CD8-positive, alpha-beta memory T cell (primary cell): ENCODE measurements at regions not wholly inside any gene's neighbourhood (a gene's known extent, or its start where the extent isn't known, plus 50 kb on each side); places are given as distances from the start of the nearest gene placed in this dataset.
"Not testable (repeated sequence)": the region's sequence is repeated elsewhere in the genome, so short reads cannot be mapped to it uniquely, and the experiment has no call there.

Experiments
- CTCF ChIA-PET: fragments of 350-600 bp; sonication (Branson Sonifier 250); formaldehyde crosslinking; loops from one replicate; lab custom pipeline; 2021; ENCODE audit warnings: antibody characterized with exemption; lab: Charles Lee
- POLR2A ChIA-PET: fragments of 350-600 bp; sonication (Branson Sonifier 250); formaldehyde crosslinking; loops from one replicate; lab custom pipeline; 2021; ENCODE audit warnings: antibody characterized with exemption; lab: Charles Lee
- DNase-seq, 5 donors: peaks; one replicate each; pipeline versions ENCODE4 v3.0.0 to v3.0.0-alpha.2; 2020 to 2022; ENCODE audit warnings: mixed read lengths in 1 of 5
- H3K27ac ChIP-seq: one replicate; pipeline ENCODE4 v1.7.0; 2013; ENCODE audit warnings: low read depth, mild to moderate bottlenecking, low read length, moderate library complexity
- H3K27me3 ChIP-seq: 2 replicates; pipeline ENCODE4 v1.7.0; 2013; ENCODE audit warnings: low read length, mild to moderate bottlenecking; ENCODE audit not compliant: insufficient read depth, poor library complexity, severe bottlenecking
- H3K36me3 ChIP-seq: 2 replicates; pipeline ENCODE4 v1.7.0; 2013; ENCODE audit warnings: mild to moderate bottlenecking, low read length, moderate library complexity; ENCODE audit not compliant: insufficient read depth
- H3K4me1 ChIP-seq: 2 replicates; pipeline ENCODE4 v1.7.0; 2013; ENCODE audit warnings: mild to moderate bottlenecking, low read length, moderate library complexity; ENCODE audit not compliant: insufficient read depth
- H3K4me3 ChIP-seq: 2 replicates; pipeline ENCODE4 v1.7.0; 2013; ENCODE audit warnings: mild to moderate bottlenecking, low read length
- H3K9me3 ChIP-seq: 2 replicates; pipeline ENCODE4 v1.7.0; 2013; ENCODE audit warnings: mild to moderate bottlenecking, low read length
- H3K27ac Mint-ChIP-seq, 8 donors: one replicate each; pipeline ENCODE4 v1.8.0; 2020 to 2021; ENCODE audit warnings: mixed read lengths in 8 of 8, mild to moderate bottlenecking in 6 of 8, inconsistent platforms in 3 of 8, moderate library complexity in 3 of 8
- H3K27me3 Mint-ChIP-seq, 2 donors: one replicate each; pipeline ENCODE4 v1.8.0; 2020 to 2021; ENCODE audit warnings: mixed read lengths in 2 of 2, mild to moderate bottlenecking in 1 of 2, moderate library complexity in 1 of 2
- H3K36me3 Mint-ChIP-seq, 3 donors: one replicate each; pipeline ENCODE4 v1.8.0; 2020 to 2021; ENCODE audit warnings: mixed read lengths in 3 of 3, inconsistent platforms in 1 of 3, mild to moderate bottlenecking in 1 of 3
- H3K4me1 Mint-ChIP-seq, 3 donors: one replicate each; pipeline ENCODE4 v1.8.0; 2020 to 2021; ENCODE audit warnings: mixed read lengths in 3 of 3, inconsistent platforms in 1 of 3, mild to moderate bottlenecking in 1 of 3
- H3K4me3 Mint-ChIP-seq, 7 donors: one replicate each; pipeline ENCODE4 v1.8.0; 2020 to 2021; ENCODE audit warnings: mixed read lengths in 7 of 7, mild to moderate bottlenecking in 6 of 7, moderate library complexity in 4 of 7, inconsistent platforms in 2 of 7
- H3K9me3 Mint-ChIP-seq, 5 donors: one replicate each; pipeline ENCODE4 v1.8.0; 2020 to 2022; ENCODE audit warnings: mixed read lengths in 5 of 5, mild to moderate bottlenecking in 3 of 5, moderate library complexity in 2 of 5, inconsistent platforms in 1 of 5

DNA sequence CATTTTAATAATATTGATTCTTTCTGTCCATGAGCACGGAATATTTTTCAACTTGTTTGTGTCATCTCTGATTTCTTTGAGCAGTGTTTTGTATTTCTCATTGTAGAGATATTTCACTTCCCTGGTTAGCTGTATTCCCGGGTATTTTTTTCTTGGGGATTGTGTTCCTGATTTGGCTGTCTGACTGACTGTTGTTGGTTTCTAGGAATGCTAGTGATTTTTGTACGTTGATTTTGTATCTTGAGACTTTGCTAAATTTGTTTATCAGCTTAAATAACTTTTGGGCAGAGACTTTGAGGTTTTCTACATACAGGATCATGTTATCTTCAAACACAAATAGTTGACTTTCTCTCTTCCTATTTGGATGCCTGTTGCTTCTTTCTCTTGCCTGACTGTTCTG, 418.8 kb upstream of the ALCAM start:
- Histone ChIP-seq H3K4me1 (no peaks in the 10 kb centered on the region), H3K27me3 (no peaks in the 10 kb centered on the region), H3K4me3 (no peak overlapping the region), H3K36me3 (no peaks in the 10 kb centered on the region), H3K9me3 (no peaks in the 10 kb centered on the region), H3K27ac (no peak overlapping the region)
- CTCF ChIA-PET: no interaction called here
- POLR2A ChIA-PET: no interaction called here
- Mint-ChIP-seq H3K4me1 (no peaks in the 10 kb centered on the region), H3K27me3 (peaks cover 0 to 4% of the 10 kb centered on the region in 2 donors), H3K9me3 (peaks cover 0 to 3% (median 0%) of the 10 kb centered on the region in 5 donors), H3K27ac (no peak overlapping the region), H3K36me3 (no peaks in the 10 kb centered on the region), H3K4me3 (no peak overlapping the region)
- no peak for DNase-seq

DNA sequence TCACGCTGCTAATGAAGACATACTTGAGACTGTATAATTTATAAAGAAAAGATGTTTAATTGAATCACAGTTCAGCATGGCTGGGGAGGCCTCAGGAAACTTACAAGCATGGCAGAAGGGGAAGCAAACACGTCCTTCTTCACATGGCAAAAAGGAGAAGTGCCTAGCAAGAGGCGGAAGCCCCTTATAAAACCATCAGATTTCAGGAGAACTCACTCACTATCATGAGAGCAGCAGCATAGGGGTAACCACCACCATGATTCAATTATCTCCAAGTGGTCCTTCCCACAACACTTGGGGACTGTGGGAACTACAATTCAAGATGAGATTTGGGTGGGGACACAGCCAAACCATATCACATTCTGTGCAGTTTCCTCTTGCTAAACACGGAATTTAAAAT, 416.9 kb upstream of the ALCAM start:
- H3K27ac Mint-ChIP-seq, H3K36me3 ChIP-seq, CTCF ChIA-PET, H3K4me1 ChIP-seq, H3K9me3 Mint-ChIP-seq, H3K4me3 ChIP-seq, H3K4me1 Mint-ChIP-seq, H3K27me3 ChIP-seq, POLR2A ChIA-PET, H3K36me3 Mint-ChIP-seq, H3K4me3 Mint-ChIP-seq, DNase-seq, H3K27me3 Mint-ChIP-seq, H3K9me3 ChIP-seq, H3K27ac ChIP-seq: not testable (repeated sequence)

DNA sequence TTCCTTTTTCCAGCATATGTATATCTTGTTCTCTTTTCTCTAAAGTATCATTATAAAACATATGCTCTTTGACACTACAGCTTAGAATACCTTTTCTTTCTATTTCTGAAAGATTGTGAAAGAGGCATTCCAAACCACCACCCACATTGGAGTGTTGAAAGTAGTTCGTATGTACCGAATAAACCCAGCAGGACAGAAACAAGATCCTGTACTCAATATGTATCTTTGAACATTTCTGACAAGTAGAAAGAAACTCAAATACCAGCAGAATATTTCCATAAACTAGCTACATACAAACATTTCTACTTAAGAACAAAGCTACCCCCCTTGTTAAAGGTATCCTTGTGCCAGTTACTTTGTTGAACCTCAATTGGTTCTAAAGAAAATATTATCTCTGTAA, 415.3 kb upstream of the ALCAM start:
- Histone ChIP-seq H3K27me3 (no peaks in the 10 kb centered on the region), H3K36me3 (no peaks in the 10 kb centered on the region), H3K9me3 (no peaks in the 10 kb centered on the region), H3K4me3 (no peak overlapping the region), H3K27ac (no peak overlapping the region), H3K4me1 (no peaks in the 10 kb centered on the region)
- POLR2A ChIA-PET: no interaction called here
- CTCF ChIA-PET: no interaction called here
- no peak overlapping the region for H3K4me3 Mint-ChIP-seq
- H3K27ac Mint-ChIP-seq: no peak overlapping the region
- H3K9me3 Mint-ChIP-seq: no peaks in the 10 kb centered on the region
- no peak for DNase-seq
- no peaks in the 10 kb centered on the region for H3K4me1 Mint-ChIP-seq
- H3K36me3 Mint-ChIP-seq: no peaks in the 10 kb centered on the region
- H3K27me3 Mint-ChIP-seq: peaks cover 0 to 4% of the 10 kb centered on the region in 2 donors

DNA sequence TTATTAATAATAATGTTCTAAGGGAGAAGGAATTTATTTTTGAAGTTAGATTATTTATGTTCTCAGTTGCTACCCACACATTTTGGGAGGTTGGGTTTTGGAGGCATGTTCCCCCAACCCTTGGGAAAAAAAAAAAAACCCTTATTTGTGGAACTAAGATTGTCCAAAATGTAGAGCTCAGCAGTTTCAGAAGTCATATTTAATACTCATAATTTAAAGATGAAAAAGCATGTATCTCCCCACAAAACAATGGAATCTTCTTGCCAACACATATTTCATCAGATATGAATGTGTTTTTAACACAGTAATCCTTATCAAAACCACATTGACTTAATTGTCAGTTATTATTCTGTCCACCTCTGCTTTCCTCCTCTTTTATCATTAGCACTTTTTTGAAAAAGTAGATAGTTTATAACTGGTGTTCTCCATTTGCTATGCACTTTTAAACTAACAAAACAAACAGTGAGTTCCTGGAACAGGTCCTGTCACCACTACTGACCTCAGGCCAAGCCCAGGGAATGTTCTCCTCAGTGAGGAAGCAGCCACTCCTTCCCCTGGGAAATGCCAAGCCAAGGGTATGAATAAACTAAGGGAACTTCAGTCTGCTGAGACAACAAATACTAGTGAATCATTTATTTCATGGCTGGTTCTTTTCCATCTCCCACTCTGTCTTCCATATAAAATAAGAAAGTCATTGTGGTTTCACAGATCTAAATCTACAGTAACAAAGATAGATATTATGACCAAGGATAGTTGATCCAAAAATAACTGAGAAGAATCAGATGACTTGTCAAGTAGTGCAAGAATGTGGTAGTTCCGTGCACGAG, 414.4 kb upstream of the ALCAM start:
- Mint-ChIP-seq H3K4me3 (no peak overlapping the region), H3K27ac (no peak overlapping the region), H3K27me3 (peaks cover 0 to 2% of the 10 kb centered on the region in 2 donors), H3K36me3 (no peaks in the 10 kb centered on the region), H3K4me1 (no peaks in the 10 kb centered on the region), H3K9me3 (no peaks in the 10 kb centered on the region)
- Histone ChIP-seq H3K27me3 (no peaks in the 10 kb centered on the region), H3K36me3 (no peaks in the 10 kb centered on the region), H3K9me3 (no peaks in the 10 kb centered on the region), H3K27ac (no peak overlapping the region), H3K4me3 (no peak overlapping the region), H3K4me1 (no peaks in the 10 kb centered on the region)
- ChIA-PET CTCF (no interaction called here), POLR2A (interaction anchor here (0.7 kb wide), 1 partner anchor 1691 kb away, joined by 3 read pairs; no protein-coding TSS in a partner anchor)
- DNase-seq: no peak

DNA sequence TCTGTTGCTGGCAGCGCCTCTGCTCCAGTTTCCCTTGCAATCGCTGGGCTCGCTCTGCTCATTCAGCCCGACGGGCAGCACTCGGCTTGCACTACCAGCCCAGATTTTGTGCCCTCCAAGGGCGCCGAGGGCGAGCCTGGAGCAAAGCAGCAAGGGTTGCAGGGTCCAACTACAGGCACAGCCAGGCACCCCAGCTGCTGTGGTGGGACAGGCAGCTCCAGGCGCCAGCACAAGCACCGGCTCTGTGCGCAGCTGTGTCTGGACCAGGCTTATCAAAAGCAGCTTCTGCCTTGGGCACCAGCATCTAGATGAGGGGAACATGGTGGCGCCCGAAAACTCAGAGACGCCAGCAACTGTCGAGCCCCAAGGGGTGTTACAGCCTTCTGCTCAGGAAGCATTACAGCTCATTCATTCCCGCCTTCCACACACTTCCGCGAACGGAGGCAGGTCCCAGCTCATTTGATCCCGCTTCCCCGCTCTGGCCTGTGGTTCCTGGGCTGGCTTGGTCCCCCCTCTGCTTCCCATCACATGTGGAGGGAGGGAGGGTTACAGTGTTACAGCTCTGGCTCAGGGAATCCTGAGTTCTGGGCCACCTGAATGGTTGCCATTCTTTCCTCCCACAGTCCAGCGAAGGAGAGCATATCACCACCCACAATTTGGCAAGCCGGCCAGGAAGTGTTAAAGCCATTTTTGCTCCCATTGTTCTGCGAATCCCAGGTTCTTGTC, 409.9 kb upstream of the ALCAM start:
- Mint-ChIP-seq H3K4me1 (no peaks in the 10 kb centered on the region), H3K9me3 (no peaks in the 10 kb centered on the region), H3K27me3 (no peaks in the 10 kb centered on the region), H3K27ac (no peak overlapping the region), H3K36me3 (no peaks in the 10 kb centered on the region), H3K4me3 (no peak overlapping the region)
- ChIA-PET POLR2A (no interaction called here), CTCF (no interaction called here)
- peak in 1 of 5 donors; percentile 39 for DNase-seq
- Histone ChIP-seq H3K27ac (no peak overlapping the region), H3K36me3 (no peaks in the 10 kb centered on the region), H3K4me1 (no peaks in the 10 kb centered on the region), H3K4me3 (no peak overlapping the region), H3K9me3 (no peaks in the 10 kb centered on the region), H3K27me3 (no peaks in the 10 kb centered on the region)

DNA sequence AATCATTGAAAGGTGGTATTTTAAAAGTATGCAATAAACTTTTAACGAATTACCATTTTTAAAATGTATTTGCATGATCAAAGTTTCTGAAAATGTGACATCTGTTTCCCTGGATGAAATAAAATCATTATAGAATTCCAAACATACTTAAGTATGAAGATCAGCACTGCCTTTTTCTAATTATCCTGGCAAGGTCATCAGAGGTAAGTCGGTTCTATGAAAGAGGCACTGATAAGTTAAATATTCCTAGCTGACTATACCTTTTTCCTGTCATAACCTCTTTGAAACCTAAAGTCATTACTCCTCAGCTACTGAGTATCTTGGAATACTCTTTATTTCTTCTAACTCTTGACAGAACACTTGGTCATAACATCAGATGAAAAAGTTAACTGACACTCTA, 406.1 kb upstream of the ALCAM start:
- H3K4me1 ChIP-seq: no peaks in the 10 kb centered on the region
- no peaks in the 10 kb centered on the region for H3K36me3 Mint-ChIP-seq

DNA sequence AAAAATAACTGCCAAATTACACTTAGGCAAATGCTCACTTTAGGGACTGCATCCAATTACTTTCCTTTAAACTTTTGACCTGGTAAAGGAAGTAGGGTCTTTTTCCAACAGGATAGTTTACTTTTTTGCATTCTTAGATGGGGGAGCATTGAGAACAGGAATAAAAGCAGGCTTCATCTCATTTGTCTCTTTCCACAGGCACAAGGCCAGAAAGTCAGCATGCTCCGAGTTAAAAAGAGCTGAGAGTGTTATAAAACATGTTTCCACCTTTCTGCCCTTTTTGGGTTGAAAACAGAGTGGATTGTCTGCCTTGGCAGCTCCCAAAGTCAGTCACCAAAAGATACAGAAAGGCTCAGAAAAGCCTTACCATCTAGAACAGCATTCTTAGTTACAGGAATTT, 404.9 kb upstream of the ALCAM start:
- Mint-ChIP-seq H3K27me3 (no peaks in the 10 kb centered on the region), H3K36me3 (no peaks in the 10 kb centered on the region), H3K9me3 (no peaks in the 10 kb centered on the region), H3K4me3 (no peak overlapping the region), H3K27ac (no peak overlapping the region), H3K4me1 (no peaks in the 10 kb centered on the region)
- no peaks in the 10 kb centered on the region for H3K36me3 ChIP-seq
- DNase-seq: no peak
- no peaks in the 10 kb centered on the region for H3K4me1 ChIP-seq
- ChIA-PET CTCF (no interaction called here), POLR2A (no interaction called here)
- no peak overlapping the region for H3K4me3 ChIP-seq
- no peak overlapping the region for H3K27ac ChIP-seq
- H3K27me3 ChIP-seq: no peaks in the 10 kb centered on the region
- H3K9me3 ChIP-seq: no peaks in the 10 kb centered on the region

More for the DNA sequence above, 406.1 kb upstream of the ALCAM start:
- no peaks in the 10 kb centered on the region for H3K9me3 ChIP-seq
- Mint-ChIP-seq H3K4me3 (no peak overlapping the region), H3K9me3 (no peaks in the 10 kb centered on the region), H3K4me1 (no peaks in the 10 kb centered on the region), H3K27me3 (no peaks in the 10 kb centered on the region), H3K27ac (no peak overlapping the region)
- H3K36me3 ChIP-seq: no peaks in the 10 kb centered on the region
- no peaks in the 10 kb centered on the region for H3K27me3 ChIP-seq
- no peak overlapping the region for H3K27ac ChIP-seq
- H3K4me3 ChIP-seq: no peak overlapping the region
- CTCF ChIA-PET: no interaction called here
- POLR2A ChIA-PET: no interaction called here
- no peak for DNase-seq

DNA sequence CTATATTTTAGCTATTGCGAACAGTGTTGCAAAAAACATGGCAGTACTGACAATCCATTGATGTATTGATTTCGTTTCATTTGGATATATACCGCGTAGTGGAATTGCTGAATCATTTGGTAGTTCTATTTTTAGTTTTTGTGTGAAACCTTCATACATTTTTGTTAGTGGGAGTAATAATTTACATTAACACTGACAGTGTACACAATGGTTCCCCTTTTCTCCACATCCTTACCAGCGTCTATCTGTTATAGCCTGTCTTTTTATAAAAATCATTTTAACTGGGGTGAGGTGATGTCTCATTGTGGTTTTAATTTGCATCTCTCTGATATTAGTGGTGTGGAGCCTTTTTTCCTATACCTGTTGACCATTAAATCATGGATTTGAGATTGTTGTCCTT, 392.4 kb upstream of the ALCAM start:
- Histone ChIP-seq H3K4me3 (no peak overlapping the region), H3K36me3 (no peaks in the 10 kb centered on the region), H3K27me3 (no peaks in the 10 kb centered on the region), H3K27ac (no peak overlapping the region), H3K4me1 (no peaks in the 10 kb centered on the region), H3K9me3 (no peaks in the 10 kb centered on the region)
- ChIA-PET CTCF (no interaction called here), POLR2A (no interaction called here)
- Mint-ChIP-seq H3K36me3 (no peaks in the 10 kb centered on the region), H3K27me3 (peaks cover 3 to 5% of the 10 kb centered on the region in 2 donors), H3K4me1 (no peaks in the 10 kb centered on the region), H3K9me3 (no peaks in the 10 kb centered on the region), H3K27ac (no peak overlapping the region), H3K4me3 (no peak overlapping the region)
- no peak for DNase-seq
